H1 (cell line): ENCODE measurements at regions not wholly inside any gene's neighbourhood (a gene's known extent, or its start where the extent isn't known, plus 50 kb on each side); places are given as distances from the start of the nearest gene placed in this dataset.

Experiments
- CTCF ChIA-PET: fragments of 300-600 bp; sonication (Branson Sonifier 250); formaldehyde crosslinking; loops from one replicate; lab custom pipeline; 2021; ENCODE audit not compliant: partially characterized antibody; lab: Charles Lee
- POLR2A ChIA-PET: fragments of 300-600 bp; sonication (Branson Sonifier 250); formaldehyde crosslinking; loops from one replicate; lab custom pipeline; 2021; ENCODE audit warnings: inconsistent platforms; ENCODE audit not compliant: partially characterized antibody; lab: Charles Lee
- DNase-seq, 2 experiments: peaks; one replicate each; pipeline versions ENCODE4 v3.0.0 to v3.0.0-alpha.2; 2010 to 2022; ENCODE audit warnings: low spot score in 2 of 2, low read depth in 1 of 2, mixed read lengths in 1 of 2
- FAIRE-seq: peaks from 2 replicates; lab custom pipeline; 2011; peaks lifted over from hg19 to GRCh38; lab: Jason Lieb, UNC
- H2AFZ ChIP-seq: 2 replicates; pipeline ENCODE4 v1.8.1; 2012; ENCODE audit warnings: low read length, inconsistent platforms
- H2AK5ac ChIP-seq: 2 replicates; pipeline ENCODE4 v1.6.1; 2013; ENCODE audit warnings: low read depth, low read length
- H2BK120ac ChIP-seq: replicated peaks from 2 replicates; pipeline ENCODE3; 2013; ENCODE audit warnings: low read depth, low read length, inconsistent platforms
- H2BK12ac ChIP-seq: 2 replicates; pipeline ENCODE4 v1.6.1; 2013; ENCODE audit warnings: low read depth, low read length
- H2BK15ac ChIP-seq: 2 replicates; pipeline ENCODE4 v1.6.1; 2013; ENCODE audit warnings: low read length
- H2BK20ac ChIP-seq: 2 replicates; pipeline ENCODE4 v1.6.1; 2013; ENCODE audit warnings: low read length
- H2BK5ac ChIP-seq: 2 replicates; pipeline ENCODE4 v1.6.1; 2013; ENCODE audit warnings: low read depth, low read length
- H3K14ac ChIP-seq: 2 replicates; pipeline ENCODE4 v1.6.1; 2013; ENCODE audit warnings: inconsistent platforms; ENCODE audit not compliant: insufficient read length
- H3K18ac ChIP-seq: 2 replicates; pipeline ENCODE4 v1.6.1; 2013; ENCODE audit warnings: low read length; ENCODE audit errors: extremely low read depth
- H3K23ac ChIP-seq: 2 replicates; pipeline ENCODE4 v1.6.1; 2013; ENCODE audit warnings: inconsistent platforms; ENCODE audit not compliant: insufficient read length
- H3K23me2 ChIP-seq: 2 replicates; pipeline ENCODE4 v1.6.1; 2013; ENCODE audit warnings: low read depth, low read length
- H3K27ac ChIP-seq: 2 replicates; pipeline ENCODE4 v1.6.1; 2011; ENCODE audit warnings: low read depth, low read length, inconsistent platforms
- H3K27me3 ChIP-seq, 4 experiments: replicated peaks in 1 of 4; 1 replicate in 1 of 4; 2 replicates in 3 of 4; pipeline versions ENCODE4 v1.6.1 to v1.8.1; 2011 to 2013; ENCODE audit warnings: low read length in 3 of 4, mild to moderate bottlenecking in 3 of 4, inconsistent platforms in 2 of 4, mixed read lengths in 2 of 4, moderate library complexity in 1 of 4; ENCODE audit not compliant: control insufficient read depth in 3 of 4, insufficient read depth in 3 of 4; ENCODE audit errors: extremely low read depth in 1 of 4
- H3K36me3 ChIP-seq, 4 experiments: 2 replicates each; pipeline versions ENCODE4 v1.6.1 to v1.8.1; 2011 to 2013; ENCODE audit warnings: mild to moderate bottlenecking in 4 of 4, low read length in 3 of 4, moderate library complexity in 2 of 4, control low read depth in 1 of 4, inconsistent platforms in 1 of 4; ENCODE audit not compliant: insufficient read depth in 4 of 4, control insufficient read depth in 2 of 4
- H3K4ac ChIP-seq: replicated peaks from 2 replicates; pipeline ENCODE3; 2013; ENCODE audit warnings: low read length, low read depth, mixed read lengths, inconsistent platforms; ENCODE audit not compliant: insufficient read length
- H3K4me1 ChIP-seq, 4 experiments: replicated peaks in 1 of 4; 1 replicate in 1 of 4; 2 replicates in 3 of 4; pipeline versions ENCODE4 v1.6.1 to v1.8.1; 2011 to 2013; ENCODE audit warnings: low read length in 3 of 4, inconsistent platforms in 2 of 4, mixed read lengths in 1 of 4; ENCODE audit not compliant: insufficient read depth in 4 of 4, control insufficient read depth in 3 of 4
- H3K4me2 ChIP-seq, 2 experiments: 2 replicates each; pipeline versions ENCODE4 v1.6.1 to v1.8.1; 2011 to 2013; ENCODE audit warnings: low read depth in 2 of 2, low read length in 2 of 2, control low read depth in 1 of 2, inconsistent platforms in 1 of 2, mild to moderate bottlenecking in 1 of 2; ENCODE audit not compliant: insufficient read depth in 1 of 2
- H3K4me3 ChIP-seq, 4 experiments: fragments of 200-600, 300-600 bp in 1 of 4; sonication (generic), shearing (Covaris generic), sonication (Bioruptor Twin) in 1 of 4; 2 replicates each; pipeline versions ENCODE4 v1.5.1 to v1.8.1; 2011 to 2016; ENCODE audit warnings: low read length in 4 of 4, low read depth in 3 of 4, control low read depth in 2 of 4, inconsistent platforms in 2 of 4, mild to moderate bottlenecking in 2 of 4, mixed read lengths in 1 of 4, moderate library complexity in 1 of 4; ENCODE audit not compliant: insufficient read depth in 2 of 4; ENCODE audit errors: extremely low read depth in 1 of 4
- H3K56ac ChIP-seq: replicated peaks from 2 replicates; pipeline ENCODE3; 2013; ENCODE audit warnings: low read depth, mild to moderate bottlenecking, mixed read lengths, low read length, inconsistent platforms; ENCODE audit not compliant: insufficient read length
- H3K79me1 ChIP-seq: 2 replicates; pipeline ENCODE4 v1.6.1; 2013; ENCODE audit warnings: low read depth, low read length, control low read depth
- H3K79me2 ChIP-seq, 2 experiments: 2 replicates each; pipeline versions ENCODE4 v1.6.1 to v1.8.1; 2012 to 2013; ENCODE audit warnings: low read length in 2 of 2, mild to moderate bottlenecking in 2 of 2, inconsistent platforms in 1 of 2; ENCODE audit not compliant: insufficient read depth in 2 of 2, control insufficient read depth in 1 of 2
- H3K9ac ChIP-seq, 4 experiments: replicated peaks in 1 of 4; 1 replicate in 1 of 4; 2 replicates in 3 of 4; pipeline versions ENCODE4 v1.6.1 to v1.8.1; 2011 to 2013; ENCODE audit warnings: low read depth in 3 of 4, low read length in 3 of 4, control low read depth in 2 of 4, mild to moderate bottlenecking in 2 of 4, moderate library complexity in 2 of 4, inconsistent platforms in 1 of 4; ENCODE audit errors: extremely low read depth in 1 of 4
- H3K9me3 ChIP-seq, 2 experiments: 2 replicates each; pipeline versions ENCODE4 v1.6.1 to v1.8.1; 2012 to 2013; ENCODE audit warnings: mild to moderate bottlenecking in 2 of 2, moderate library complexity in 2 of 2, control low read depth in 1 of 2, inconsistent platforms in 1 of 2, low read depth in 1 of 2, low read length in 1 of 2, mixed read lengths in 1 of 2; ENCODE audit not compliant: insufficient read depth in 2 of 2
- H4K20me1 ChIP-seq, 2 experiments: replicated peaks in 1 of 2; 2 replicates each; pipeline versions ENCODE3 to v1.8.1; 2011 to 2013; ENCODE audit warnings: inconsistent platforms in 2 of 2, low read length in 2 of 2, mild to moderate bottlenecking in 1 of 2; ENCODE audit not compliant: insufficient read depth in 2 of 2, control insufficient read depth in 1 of 2
- H4K5ac ChIP-seq: 2 replicates; pipeline ENCODE4 v1.6.1; 2013; ENCODE audit warnings: low read length, low read depth, mixed read lengths, inconsistent platforms; ENCODE audit not compliant: insufficient read length
- H4K8ac ChIP-seq: 2 replicates; pipeline ENCODE4 v1.8.0; 2013; ENCODE audit warnings: mild to moderate bottlenecking, moderate library complexity, low read length, inconsistent platforms; ENCODE audit not compliant: insufficient read depth; ENCODE audit errors: extremely low read depth
- H4K91ac ChIP-seq: replicated peaks from 2 replicates; pipeline ENCODE3; 2013; ENCODE audit warnings: low read length, mixed read lengths, inconsistent platforms; ENCODE audit not compliant: insufficient read length
- ASH2L ChIP-seq: fragments of 200-600, 300-600 bp; sonication (generic); IDR thresholded peaks from one replicate; pipeline ENCODE4 v1.7.1; 2017; ENCODE audit warnings: low read length
- BACH1 ChIP-seq: IDR thresholded peaks from 2 replicates; pipeline ENCODE4 v1.6.1; 2012; ENCODE audit warnings: low read length, improper control_type of control experiment
- CBX8 ChIP-seq: fragments of 300-800, 300-1000 bp; sonication (generic); IDR thresholded peaks from 2 replicates; pipeline ENCODE4 v1.7.1; 2016; ENCODE audit warnings: low read depth, low read length, borderline replicate concordance
- CHD1 ChIP-seq: IDR thresholded peaks from 2 replicates; pipeline ENCODE4 v1.6.1; 2012; ENCODE audit warnings: low read depth, low read length, improper control_type of control experiment
- EZH2 ChIP-seq: fragments of 200-600 bp; sonication (generic); IDR thresholded peaks from 2 replicates; pipeline ENCODE4 v1.7.1; 2012; ENCODE audit warnings: low read depth, mild to moderate bottlenecking, moderate library complexity, low read length, inconsistent platforms; ENCODE audit not compliant: severe bottlenecking
- JUN ChIP-seq: IDR thresholded peaks from 2 replicates; pipeline ENCODE4 v1.6.1; 2011; ENCODE audit warnings: low read depth, mild to moderate bottlenecking, improper control_type of control experiment, low read length
- JUND ChIP-seq: IDR thresholded peaks from 2 replicates; pipeline ENCODE4 v1.6.1; 2011; ENCODE audit warnings: mild to moderate bottlenecking, improper control_type of control experiment, low read length
- POLR2A ChIP-seq, 2 experiments: IDR thresholded peaks; 1 replicate in 1 of 2; 2 replicates in 1 of 2; pipeline ENCODE4 v1.6.1; 2011; ENCODE audit warnings: low read depth in 2 of 2, low read length in 2 of 2, mild to moderate bottlenecking in 2 of 2; ENCODE audit errors: control extremely low read depth in 1 of 2
- SP2 ChIP-seq: IDR thresholded peaks from 2 replicates; pipeline ENCODE4 v1.6.1; 2012; ENCODE audit warnings: mild to moderate bottlenecking, low read length, inconsistent platforms
- SUZ12 ChIP-seq: fragments of 200-600 bp; sonication (generic); IDR thresholded peaks from 2 replicates; pipeline ENCODE4 v1.6.1; 2012; ENCODE audit warnings: mild to moderate bottlenecking, inconsistent platforms, low read length, moderate library complexity, mixed read lengths
- TAF1 ChIP-seq: IDR thresholded peaks from 2 replicates; pipeline ENCODE4 v1.6.1; 2011; ENCODE audit warnings: mild to moderate bottlenecking, low read depth, low read length
- TCF12 ChIP-seq: IDR thresholded peaks from 2 replicates; pipeline ENCODE4 v1.6.1; 2011; ENCODE audit warnings: low read depth, mild to moderate bottlenecking, low read length
- YY1 ChIP-seq: IDR thresholded peaks from 2 replicates; pipeline ENCODE4 v1.6.1; 2011; ENCODE audit warnings: low read depth, mild to moderate bottlenecking, low read length
- WGBS, 2 experiments: shearing (Covaris generic) in 1 of 2; methylation state at CpG; one replicate each; pipeline versions ENCODE4 v1.1.6 to v1.1.7; 2013 to 2015; ENCODE audit warnings: low lambda C conversion rate in 2 of 2, mixed read lengths in 2 of 2, inconsistent platforms in 1 of 2, low coverage in 1 of 2, missing lambda C conversion rate in 1 of 2; ENCODE audit not compliant: insufficient replicate concordance in 2 of 2, insufficient coverage in 1 of 2, insufficient read length in 1 of 2; ENCODE audit errors: extremely low coverage in 1 of 2, missing lambda C conversion rate in 1 of 2; 5-methylcytosine and 5-hydroxymethylcytosine counted together
- TF ChIP-seq, protein P1 (sequence below): IDR thresholded peaks from 2 replicates; pipeline ENCODE4 v1.6.1; 2012; ENCODE audit warnings: inconsistent platforms

DNA sequence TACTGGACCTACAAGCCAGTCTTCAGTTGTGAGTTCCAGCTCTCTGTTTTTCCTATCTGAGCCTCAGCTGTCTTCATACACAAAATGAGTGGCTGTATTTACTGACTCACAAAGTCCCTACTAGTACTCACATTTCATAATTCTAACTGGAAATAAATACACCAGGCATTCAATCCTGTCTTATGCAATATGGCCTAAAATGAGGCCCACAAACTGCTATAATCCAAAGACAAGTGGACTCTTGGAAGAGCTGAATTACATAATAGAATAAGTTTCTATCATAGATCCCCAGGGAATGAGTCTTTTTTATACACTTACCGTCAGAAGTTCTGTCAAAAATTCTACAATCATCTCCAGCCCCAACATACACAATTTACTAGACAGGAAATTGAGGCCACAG is 211.9 kb downstream of the LRRN1 start:
- FAIRE-seq = no peak

More for the DNA sequence above, 211.9 kb downstream of the LRRN1 start:
- Histone ChIP-seq H3K18ac (no peak overlapping the region), H2BK20ac (no peak overlapping the region), H3K79me1 (no peaks in the 10 kb centered on the region), H2AFZ (no peak overlapping the region), H3K14ac (no peak overlapping the region), H3K23ac (no peak overlapping the region), H3K27me3 (no peaks in the 10 kb centered on the region), H3K79me2 (no peaks in the 10 kb centered on the region), H4K8ac (no peak overlapping the region), H3K4me2 (no peak overlapping the region), H3K4ac (no peak overlapping the region), H3K4me1 (no peaks in the 10 kb centered on the region), H3K9ac (no peak overlapping the region), H3K27ac (no peak overlapping the region), H3K9me3 (peaks cover 3 to 5% of the 10 kb centered on the region in 2 experiments; a peak in 1 of 4 replicates), H2BK15ac (no peak overlapping the region), H4K20me1 (no peaks in the 10 kb centered on the region), H3K36me3 (no peaks in the 10 kb centered on the region), H3K56ac (no peak overlapping the region), H3K23me2 (no peaks in the 10 kb centered on the region), H4K5ac (no peak overlapping the region), H3K4me3 (no peak overlapping the region), H2BK12ac (no peak overlapping the region), H2BK120ac (no peak overlapping the region), H2BK5ac (no peak overlapping the region), H2AK5ac (no peak overlapping the region), H4K91ac (no peak overlapping the region)
- no peak for DNase-seq
- ChIA-PET POLR2A (no interaction called here), CTCF (interaction anchor here (4.0 kb wide), 1 partner anchor 13 kb away, joined by 20 read pairs; no protein-coding TSS in a partner anchor)
- WGBS, 2 experiments = 100% methylated on average over 1 of the region's 1 CpG; no CpG with 5 or more reads in 1 of the 2 experiments
- TF ChIP-seq EZH2 = no peak
- TF ChIP-seq JUN = no peak
- no peak for TF ChIP-seq JUND
- TF ChIP-seq POLR2A (IDR thresholded peaks at IDR 0.05; ENCODE audit: control extremely low read depth in 1 of 2, low read depth in 2 of 2, low read length in 2 of 2) = no peak
- TF ChIP-seq SP2 = no peak
- TF ChIP-seq TAF1 = no peak
- TF ChIP-seq SUZ12 = no peak
- TF ChIP-seq, protein P1, sequence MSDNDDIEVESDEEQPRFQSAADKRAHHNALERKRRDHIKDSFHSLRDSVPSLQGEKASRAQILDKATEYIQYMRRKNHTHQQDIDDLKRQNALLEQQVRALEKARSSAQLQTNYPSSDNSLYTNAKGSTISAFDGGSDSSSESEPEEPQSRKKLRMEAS = no peak
- no peak for TF ChIP-seq TCF12
- TF ChIP-seq BACH1 = no peak
- no peak for TF ChIP-seq CHD1
- TF ChIP-seq ASH2L = no peak
- no peak for TF ChIP-seq CBX8
- no peak for TF ChIP-seq YY1
